HG03442 (cell line): ENCODE measurements at regions not wholly inside any gene's neighbourhood (a gene's known extent, or its start where the extent isn't known, plus 50 kb on each side); places are given as distances from the start of the nearest gene placed in this dataset.

Experiments used
- ATAC-seq: cut with Tn5 transposase; IDR thresholded peaks from one replicate; pipeline ENCODE4 v1.9.1; 2021; ENCODE audit warnings: mild to moderate bottlenecking, moderate library complexity; ENCODE audit not compliant: unreplicated experiment

DNA sequence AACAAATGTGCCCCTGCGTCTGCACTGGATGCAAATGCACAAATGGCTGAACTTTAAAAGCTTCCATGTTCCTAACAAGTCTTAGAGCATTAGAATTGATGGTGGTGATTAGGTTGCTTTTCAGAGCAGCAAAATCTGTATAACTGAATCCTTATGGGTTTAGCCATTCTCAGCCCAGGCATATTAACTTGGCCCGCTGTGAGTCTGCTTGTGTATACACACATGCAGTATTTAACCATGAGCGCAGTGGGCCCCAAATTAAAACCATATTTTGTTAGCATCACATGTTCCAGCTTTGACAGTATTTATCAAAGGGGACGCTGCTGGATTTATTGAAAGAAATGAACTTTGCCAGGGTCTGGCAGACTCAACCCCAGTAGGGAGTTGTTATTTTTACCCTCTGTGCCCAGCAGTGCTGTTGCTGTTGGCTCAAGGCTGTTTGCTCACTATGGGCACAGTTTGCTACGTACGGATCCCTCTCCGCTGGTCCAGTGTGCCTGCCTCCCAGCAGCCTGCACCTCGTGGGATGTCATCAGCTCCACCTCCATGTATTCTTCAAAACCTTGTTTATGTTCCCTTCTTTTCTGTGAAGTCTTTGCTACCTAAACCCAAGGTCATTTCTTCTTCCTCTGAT lies 144.7 kb downstream of the QRSL1 start:
- ATAC-seq = no peak

DNA sequence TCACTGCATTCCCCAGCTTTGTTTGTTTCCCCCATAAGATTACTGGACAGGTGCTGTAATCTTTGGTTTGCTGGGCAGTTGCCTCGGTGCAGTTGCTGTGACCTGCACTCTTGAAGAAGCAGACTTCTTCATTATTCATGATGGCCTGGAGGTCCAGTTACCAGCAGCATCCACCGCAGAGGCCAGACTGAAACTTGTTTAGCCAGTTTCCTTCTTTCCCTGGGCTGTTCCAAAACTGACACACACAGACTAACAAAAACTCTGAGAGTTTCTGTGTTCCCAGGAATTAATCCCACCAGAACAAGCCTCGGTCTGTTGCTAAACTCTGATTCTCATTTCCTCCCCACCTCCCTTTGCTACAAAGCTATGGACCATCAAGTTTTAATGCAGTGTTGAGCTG lies 144.1 kb downstream of the QRSL1 start:
- ATAC-seq = no peak

DNA sequence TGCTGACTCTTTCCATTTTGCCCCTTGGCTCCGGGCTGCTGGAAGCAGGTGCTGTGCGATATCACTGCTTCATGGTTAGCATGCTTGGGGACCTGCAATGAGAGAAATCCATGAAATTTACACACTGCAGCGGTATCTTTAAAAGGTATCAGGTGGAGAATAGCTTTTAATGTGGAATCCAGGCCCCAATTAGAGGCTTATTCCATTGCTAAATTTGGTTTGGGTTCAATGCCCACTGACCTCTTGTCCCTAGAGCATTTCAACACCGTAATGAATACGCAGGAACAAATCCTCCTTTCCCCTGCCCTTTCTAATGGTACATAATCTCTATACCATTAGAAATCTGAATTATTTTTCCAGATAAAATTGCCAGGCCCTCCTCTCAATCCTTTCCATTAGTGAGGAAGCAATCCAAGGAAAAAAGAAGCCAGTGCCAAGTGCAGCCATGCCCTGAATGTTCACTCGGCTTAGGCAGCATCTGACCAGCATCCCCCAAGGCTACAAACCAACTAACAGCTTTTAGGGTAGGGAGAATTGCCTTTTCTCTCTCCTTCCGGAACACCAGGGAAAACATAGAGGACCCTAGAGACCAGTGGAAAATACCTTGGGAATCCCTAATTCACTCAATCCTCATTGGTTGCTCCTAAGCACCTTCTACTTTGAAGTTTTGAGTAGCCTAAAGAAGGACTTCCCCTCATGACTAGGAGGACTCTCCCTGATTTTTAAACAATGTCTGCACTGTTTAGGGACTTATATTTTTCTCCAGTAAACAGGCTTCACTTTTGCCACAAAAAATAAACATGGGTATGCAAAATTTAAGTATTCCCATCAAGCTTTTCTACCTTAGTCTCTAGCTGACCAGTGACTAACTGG lies 143.1 kb downstream of the QRSL1 start:
- ATAC-seq = no peak

DNA sequence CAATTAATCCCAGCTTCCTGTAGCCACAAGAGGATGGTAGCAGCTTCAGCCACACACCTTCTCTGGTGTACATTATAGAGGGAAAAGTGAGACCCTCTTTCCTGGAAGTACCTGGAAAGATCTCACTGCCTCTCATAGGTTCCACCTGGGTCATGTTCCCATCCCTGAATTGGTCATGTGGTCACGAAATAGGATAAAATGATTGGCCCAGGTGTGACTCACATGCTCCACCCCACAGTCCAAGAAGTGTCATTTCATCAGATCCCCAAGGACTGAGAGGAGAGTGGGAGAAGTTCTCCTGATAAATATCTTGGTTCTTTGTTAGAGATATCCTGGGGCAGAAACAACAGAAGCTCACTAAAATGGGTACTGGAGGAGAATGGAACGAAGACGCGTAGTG lies 142.4 kb downstream of the QRSL1 start:
- no peak for ATAC-seq

DNA sequence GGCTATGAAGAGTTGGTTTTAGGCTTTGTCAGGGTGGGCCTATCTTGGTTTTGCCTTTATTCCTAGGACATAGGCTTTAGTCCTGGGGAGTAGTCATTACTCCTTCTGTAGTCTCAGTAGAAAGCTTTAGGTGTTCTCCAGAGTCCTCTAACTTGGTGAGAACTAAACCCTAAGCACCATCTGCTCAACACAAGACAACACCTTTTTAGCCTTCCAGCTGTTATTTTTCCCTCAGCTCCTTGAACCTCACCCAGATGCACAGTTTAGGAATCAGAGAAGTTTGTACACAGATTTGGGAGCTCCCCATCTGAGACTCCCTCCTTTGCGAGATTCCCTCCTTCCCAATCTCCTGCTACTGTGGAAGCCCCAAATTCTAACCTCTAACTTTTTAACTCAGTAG lies 141.3 kb downstream of the QRSL1 start:
- no peak for ATAC-seq

DNA sequence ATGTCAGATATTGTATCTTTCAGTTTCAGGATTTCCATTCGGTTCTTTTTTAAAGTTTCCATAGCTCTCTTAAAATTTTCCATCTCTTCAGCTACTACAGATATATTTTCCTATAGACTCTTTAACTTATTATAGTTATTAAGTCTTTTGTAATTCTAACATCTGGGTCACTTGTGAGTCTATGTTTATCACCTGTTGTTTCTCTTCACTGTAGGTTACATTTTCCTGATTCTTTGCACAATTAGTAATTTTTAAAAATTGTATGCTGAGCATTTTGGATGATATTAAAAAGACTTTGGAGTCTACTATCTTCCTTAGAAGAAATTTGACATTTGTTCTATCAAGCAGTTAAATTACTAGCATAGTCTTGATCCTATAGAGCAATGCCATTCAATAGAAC lies 140.7 kb downstream of the QRSL1 start:
- ATAC-seq = no peak

DNA sequence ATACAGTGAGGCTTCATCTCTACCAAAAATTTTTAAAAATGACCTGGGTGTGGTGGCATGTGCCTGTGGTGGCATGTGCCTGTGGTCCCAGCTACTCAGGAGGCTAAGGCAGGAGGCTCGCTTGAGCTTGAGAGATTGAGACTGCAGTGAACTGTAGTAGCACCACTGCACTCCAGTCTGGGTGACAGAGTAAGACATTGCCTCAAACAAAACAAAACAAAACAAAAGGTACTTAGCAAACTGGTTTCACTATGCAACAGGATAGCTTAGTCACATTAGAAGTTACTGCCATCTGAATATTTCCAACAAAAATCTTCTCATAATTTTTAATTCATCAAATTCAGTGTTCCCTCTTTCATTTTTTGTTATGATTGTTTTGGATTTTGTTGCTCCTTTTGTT lies 137.9 kb downstream of the QRSL1 start:
- no peak for ATAC-seq

DNA sequence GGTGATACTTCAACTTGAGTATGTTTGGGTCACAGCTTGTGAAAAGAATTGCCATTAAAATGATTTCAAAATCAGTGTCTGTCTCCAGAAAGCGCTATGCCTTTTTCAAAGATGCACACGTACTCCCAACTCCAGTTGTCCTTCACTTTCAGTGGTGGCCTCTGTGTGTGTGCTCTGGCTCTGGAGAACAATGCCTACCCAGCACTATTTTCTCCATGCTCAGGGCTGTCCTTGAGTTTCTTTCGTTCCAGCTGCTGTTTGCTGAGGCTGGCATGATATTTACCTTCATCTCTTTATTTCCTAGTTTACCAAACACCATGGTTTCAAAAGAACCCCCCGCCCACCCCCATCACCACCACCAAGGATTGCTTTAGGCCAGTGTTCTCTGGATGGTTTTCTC lies 136.8 kb downstream of the QRSL1 start:
- no peak for ATAC-seq

DNA sequence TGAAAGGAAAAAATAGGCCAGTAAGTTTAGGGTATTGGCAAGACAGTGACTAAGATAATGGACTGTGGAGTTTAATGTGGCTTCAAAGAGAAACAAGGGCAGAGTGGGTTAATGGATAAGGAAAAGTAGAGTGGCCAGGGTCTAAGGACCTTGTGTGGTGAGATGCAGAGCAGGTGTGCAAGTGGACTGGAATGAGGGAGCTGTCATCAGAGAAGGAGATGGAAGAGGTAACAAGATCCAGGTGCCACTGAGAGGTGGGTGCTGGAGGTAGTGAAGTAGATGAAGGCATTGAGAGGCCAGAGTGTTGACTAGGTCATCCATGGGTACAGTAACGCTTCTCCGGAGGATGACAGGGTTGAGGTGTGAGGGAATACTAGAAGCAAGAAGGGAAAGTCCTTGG lies 136.1 kb downstream of the QRSL1 start:
- ATAC-seq = no peak

DNA sequence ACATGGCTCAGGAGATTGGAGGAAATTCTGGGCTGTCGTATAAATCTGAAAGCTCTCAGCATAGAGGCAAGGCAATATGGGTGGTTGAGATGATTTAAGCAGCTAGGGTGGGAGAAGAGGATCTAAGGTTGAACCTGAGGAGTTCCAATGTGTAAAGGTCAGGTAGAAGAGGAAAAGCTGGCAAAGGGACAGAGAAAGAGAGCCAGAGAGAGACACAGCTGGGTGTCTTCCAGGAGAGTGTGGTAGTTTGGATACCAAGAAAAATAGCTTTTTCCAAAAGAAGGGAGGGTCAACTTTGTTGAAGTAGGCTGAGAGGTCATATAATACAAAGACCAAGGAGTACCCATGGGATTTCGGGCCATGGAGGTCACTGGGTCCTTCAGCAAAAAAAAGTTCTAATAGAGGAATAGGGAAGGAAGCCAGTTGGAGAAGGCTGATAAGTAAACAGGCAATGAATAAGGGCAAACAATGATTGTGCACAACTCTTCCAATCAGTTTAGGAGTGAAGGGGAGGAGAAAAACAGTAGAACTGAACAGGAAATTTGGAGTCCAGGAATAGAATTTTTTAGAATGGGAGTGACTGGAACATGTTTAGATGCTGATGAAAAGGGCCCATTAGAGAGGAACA lies 135.1 kb downstream of the QRSL1 start:
- ATAC-seq = no peak

DNA sequence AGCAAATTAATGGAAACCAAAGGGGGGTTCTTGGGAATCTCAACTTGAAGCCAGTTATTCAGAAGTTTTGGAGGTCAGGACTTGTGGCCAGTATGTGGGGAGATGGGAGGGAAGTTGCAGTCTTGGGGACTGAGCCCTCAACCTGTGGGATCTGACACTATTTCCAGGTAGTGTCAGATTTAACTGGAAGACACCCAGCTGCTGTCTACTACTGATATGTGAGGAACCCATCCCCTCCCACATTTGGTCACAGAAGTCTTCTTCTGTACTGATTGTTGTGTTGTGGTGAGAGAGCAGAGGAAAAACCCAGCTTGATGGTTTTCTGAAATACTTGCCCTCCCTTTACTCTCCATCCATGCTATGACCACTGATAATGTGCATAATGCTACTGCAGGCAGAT lies 134.0 kb downstream of the QRSL1 start:
- no peak for ATAC-seq

DNA sequence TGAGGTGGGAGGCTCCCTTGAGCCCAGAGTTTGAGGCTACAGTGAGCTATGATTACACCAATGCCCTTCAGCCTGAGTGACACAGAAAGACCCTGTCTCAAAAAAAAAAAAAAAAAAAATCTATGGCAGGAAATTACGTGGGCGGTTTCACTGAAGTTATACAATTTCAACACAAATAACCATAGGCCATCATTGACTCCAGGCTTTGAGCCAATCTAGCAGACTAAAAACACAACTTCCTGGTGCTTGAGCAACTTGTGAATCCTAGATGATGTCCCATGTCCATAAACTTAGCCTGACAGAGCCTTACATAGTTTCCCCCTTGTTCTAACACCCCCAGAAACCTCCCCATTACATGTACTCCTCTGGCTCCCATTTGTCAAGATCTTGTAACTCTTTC lies 131.8 kb downstream of the QRSL1 start:
- ATAC-seq = no peak

DNA sequence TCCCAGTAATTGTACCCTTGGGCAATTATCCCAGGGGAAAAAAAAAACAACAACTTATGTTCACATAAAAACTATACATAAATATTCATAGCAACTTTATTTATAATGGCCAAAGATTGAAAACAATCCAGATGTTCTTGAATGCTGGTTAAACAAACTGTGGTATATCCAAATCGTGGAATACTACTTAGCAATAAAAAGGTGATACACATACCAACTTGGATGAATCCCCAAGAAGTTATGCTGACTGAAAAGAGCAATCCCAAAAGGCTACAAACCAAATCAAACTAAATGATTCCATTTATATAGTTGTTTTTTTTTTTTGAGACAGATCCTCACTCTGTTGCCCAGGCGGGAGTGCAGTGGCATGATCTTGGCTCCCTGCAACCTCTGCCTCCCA lies 129.7 kb downstream of the QRSL1 start:
- ATAC-seq = no peak

DNA sequence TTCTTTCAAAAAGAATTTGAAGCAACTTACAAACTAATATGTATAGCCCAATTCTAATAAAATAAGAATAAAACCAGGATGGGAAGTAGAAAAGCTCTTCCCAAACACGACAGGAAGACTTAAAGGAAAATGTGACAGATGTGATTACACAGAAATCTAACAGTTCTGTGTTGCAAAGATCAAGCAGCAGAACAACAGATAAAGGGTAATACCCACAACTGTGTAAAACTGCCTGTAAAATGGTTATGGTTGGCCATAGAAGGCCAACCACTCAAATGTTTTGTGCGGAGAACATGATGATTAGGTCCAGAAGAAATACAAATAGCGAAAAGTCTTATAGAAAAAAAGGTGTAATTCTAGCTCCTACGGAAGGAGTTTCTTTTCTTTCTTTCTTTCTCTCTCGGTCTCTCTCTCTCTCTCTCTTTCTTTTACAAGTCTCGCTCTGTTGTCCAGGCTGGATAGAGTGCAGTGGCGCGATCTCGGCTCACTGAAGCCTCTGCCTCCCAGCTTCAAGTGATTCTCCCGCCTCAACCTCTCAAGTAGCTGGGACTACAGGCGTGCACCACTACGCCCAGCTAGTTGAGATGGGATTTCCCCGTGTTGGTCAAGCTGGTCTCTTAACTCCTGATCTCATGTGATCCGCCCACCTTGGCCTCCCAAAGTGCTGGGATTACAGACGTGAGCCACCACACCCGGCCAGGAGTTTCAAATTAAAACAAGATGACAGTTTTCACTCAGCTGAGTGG lies 128.5 kb downstream of the QRSL1 start:
- no peak for ATAC-seq

DNA sequence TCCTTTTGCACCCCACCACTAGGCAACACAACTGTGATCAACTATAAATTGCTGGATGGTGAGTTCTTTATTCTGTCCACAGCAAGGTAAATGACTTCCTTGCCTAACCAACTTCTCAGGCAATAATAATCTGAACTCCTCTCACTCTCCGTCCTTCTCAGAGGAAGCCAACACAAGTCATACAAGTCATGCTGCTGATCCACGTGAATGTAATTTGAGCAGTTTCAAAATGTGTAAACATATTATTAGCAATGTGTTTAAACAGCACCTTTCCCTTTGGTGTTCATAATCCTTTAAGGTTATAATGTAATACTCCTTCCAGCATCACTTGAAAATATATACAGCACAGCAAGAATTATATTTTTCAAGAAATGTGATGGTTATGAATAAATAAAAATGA lies 127.9 kb downstream of the QRSL1 start:
- no peak for ATAC-seq

DNA sequence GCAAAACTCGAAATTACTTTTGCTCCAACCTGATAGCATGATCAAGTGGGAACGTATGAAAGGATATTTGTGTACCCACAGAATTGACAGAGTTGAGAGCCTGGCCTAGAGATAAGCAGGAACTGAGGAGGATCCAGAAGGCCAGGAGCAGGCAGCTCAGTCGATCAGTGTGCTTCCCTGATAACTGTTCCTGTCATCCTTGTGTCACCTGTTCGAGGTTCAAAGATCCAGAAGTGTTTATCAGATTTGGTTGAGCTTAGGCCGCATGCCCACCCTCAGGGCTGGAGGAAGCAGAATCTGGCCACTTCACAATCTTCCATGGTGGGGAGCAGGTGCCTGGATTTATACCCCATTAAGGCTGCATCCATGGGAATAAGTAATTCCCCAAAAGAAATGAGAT lies 124.8 kb downstream of the QRSL1 start:
- no peak for ATAC-seq

DNA sequence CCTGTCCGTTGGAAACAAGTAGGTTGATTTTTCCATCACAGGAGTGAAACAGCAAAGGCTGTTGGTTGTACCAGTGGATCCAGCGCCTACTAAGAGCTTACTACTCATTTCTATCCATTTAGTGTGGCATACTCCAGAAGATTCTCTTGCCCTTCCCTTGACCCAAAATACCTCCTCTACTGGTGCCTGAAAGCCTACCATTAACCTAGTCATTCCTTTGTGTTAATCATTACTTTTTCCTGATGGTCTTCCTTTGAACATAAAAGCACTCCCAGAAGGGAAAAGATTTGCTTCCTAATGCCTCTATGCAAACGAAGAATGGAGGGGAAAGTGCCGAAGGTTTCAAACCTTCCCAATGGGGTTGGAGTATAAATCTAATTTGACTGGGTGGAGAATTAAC lies 123.3 kb downstream of the QRSL1 start:
- ATAC-seq = no peak

DNA sequence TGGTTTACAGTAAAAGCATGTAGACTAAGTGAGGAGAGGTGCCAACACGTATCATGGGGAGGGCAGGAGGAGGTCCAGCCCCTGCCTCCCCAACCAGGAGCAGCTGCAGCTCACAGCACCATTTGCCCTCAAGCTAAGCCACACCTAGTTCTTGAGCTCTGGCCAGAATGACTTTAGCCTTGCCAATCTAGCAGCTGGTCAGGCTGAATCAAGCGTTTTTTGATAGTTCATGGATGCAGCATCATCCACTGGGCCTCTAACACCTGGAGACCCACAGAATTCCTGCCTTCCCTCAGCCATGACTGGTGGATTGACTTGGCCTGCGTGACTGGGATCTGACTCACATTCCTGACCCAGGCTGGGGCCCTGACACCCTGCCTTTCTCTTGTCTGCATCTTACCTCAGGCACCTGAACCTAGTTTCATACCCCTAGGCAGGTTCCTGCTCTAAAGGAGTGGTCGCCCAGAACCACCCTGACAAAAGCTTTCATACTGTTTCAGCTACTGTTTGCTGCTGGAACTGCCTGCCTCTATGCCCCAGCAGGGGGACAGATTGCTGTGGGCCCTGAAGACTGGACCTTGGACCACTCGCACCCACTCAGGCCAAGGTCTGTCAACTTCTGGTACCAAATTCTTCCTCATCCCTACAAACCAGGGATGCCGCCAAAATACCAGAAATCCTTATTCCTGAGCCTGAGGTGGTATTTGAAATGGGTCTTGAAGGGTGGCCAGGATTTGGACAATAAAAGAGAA lies 122.3 kb downstream of the QRSL1 start:
- ATAC-seq = no peak

DNA sequence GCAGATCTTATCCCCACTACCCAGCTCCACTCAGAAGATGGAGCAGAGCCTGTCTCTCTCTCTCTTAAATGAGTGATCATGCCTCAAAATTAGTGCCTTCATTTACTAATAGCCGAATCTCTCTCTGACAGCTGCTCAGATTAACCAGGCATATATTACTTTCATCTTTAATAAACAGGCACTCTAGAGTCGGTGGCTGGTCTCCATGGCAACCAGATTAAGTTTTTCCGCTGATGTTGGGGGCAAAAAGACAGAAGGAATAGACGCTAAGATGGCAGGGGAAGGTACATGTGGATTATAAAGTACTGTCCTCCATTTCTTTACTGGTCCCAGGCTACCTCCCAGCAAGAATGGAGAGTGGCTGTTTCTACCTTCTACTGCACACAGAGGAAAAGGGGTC lies 121.6 kb downstream of the QRSL1 start:
- ATAC-seq = no peak

DNA sequence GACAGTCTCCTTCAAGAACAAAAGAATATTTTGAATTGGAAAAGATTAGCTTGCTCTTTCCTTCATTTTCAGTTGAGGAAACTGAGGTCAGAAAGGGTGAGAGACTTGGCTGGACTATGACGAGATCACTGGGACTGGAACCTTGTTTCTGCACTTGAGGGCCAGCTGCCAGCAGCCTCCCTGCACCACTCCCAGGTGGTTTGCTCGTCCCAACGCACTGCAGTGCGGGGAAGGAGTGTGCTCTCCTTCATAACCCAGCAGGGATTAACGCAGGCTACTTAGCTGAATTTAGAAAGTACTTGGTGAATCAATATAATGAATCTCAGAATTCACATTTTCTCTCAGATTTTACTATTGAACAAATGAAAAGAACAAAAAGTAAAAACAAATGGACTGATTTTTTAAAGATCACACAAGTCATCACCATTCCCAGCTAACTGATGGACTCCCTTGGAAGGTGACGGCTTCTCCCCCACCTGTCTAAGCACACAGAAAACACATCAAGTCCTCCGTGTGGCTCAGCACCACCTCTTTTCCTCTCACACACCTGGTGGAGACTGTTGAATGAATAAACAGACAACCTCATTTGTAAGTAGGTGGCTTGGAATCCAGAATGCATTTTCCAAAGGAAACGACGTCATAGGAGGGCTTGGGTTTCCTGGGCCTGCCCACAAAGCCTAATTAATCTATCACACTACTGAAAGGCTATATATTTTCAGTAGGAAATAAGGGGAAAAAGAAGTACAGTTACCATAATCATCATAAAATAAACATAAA lies 121.0 kb downstream of the QRSL1 start:
- ATAC-seq = no peak
